Panc1 (cell line): ENCODE measurements at regions not wholly inside any gene's neighbourhood (a gene's known extent, or its start where the extent isn't known, plus 50 kb on each side); places are given as distances from the start of the nearest gene placed in this dataset.

Source experiments
- ATAC-seq: fragments of 200-7000 bp; cut with Tn5 transposase; 2 replicates; pipeline ENCODE4 v1.9.1; 2020; ENCODE audit warnings: mild to moderate bottlenecking, moderate library complexity
- BruUV-seq: library from RNA; stranded (reverse); fragments of 400-500 nt; replicated peaks from 2 replicates; lab custom pipeline; 2021; lab: Mats Ljungman, UMichigan
- CTCF ChIA-PET: fragments of 300-600 bp; sonication (Branson Sonifier 250); formaldehyde crosslinking; loops from one replicate; lab custom pipeline; 2022; ENCODE audit warnings: antibody characterized with exemption; lab: Charles Lee
- POLR2A ChIA-PET: fragments of 300-600 bp; sonication (Branson Sonifier 250); formaldehyde crosslinking; loops from one replicate; lab custom pipeline; 2022; ENCODE audit warnings: antibody characterized with exemption; lab: Charles Lee
- DNase-seq: peaks from one replicate; pipeline ENCODE4 v3.0.0-alpha.2; 2010; ENCODE audit warnings: low read depth, low spot score
- H3K27ac ChIP-seq: 2 replicates; pipeline ENCODE4 v1.5.1; 2011; ENCODE audit warnings: mild to moderate bottlenecking, low read length, inconsistent platforms
- H3K27me3 ChIP-seq: fragments of 200-500 bp; sonication (Bioruptor generic); 2 replicates; pipeline ENCODE4 v1.6.0; 2014; ENCODE audit warnings: low read length, inconsistent platforms; ENCODE audit not compliant: control insufficient read depth, insufficient read depth
- H3K36me3 ChIP-seq: fragments of 200-500 bp; sonication (Bioruptor generic); 2 replicates; pipeline ENCODE4 v1.5.1; 2014; ENCODE audit warnings: inconsistent platforms, mild to moderate bottlenecking, low read length, moderate library complexity; ENCODE audit not compliant: control insufficient read depth, insufficient read depth
- H3K4me1 ChIP-seq: 2 replicates; pipeline ENCODE4 v1.5.1; 2011; ENCODE audit warnings: inconsistent platforms, mild to moderate bottlenecking, low read length, moderate library complexity; ENCODE audit not compliant: control insufficient read depth, insufficient read depth
- H3K4me3 ChIP-seq, 2 experiments: 2 replicates each; pipeline ENCODE4 v1.5.1; 2011 to 2012; ENCODE audit warnings: low read depth in 2 of 2, low read length in 2 of 2, mild to moderate bottlenecking in 2 of 2, inconsistent platforms in 1 of 2, moderate library complexity in 1 of 2
- H3K9me3 ChIP-seq: fragments of 200-500 bp; sonication (Bioruptor generic); 2 replicates; pipeline ENCODE4 v1.5.1; 2014; ENCODE audit warnings: low read depth, mild to moderate bottlenecking, inconsistent platforms, low read length, moderate library complexity; ENCODE audit not compliant: control insufficient read depth, insufficient read depth
- CTCF ChIP-seq: fragments of 450-650 bp; IDR thresholded peaks from 2 replicates; pipeline ENCODE4 v1.5.1; 2017; ENCODE audit warnings: mild to moderate bottlenecking
- POLR2AphosphoS5 ChIP-seq: IDR thresholded peaks from 2 replicates; pipeline ENCODE4 v1.6.1; 2012; ENCODE audit warnings: mild to moderate bottlenecking, low read depth, low read length, moderate library complexity
- REST ChIP-seq, 2 experiments: IDR thresholded peaks; 2 replicates each; pipeline ENCODE4 v1.6.1; 2011 to 2012; ENCODE audit warnings: low read depth in 2 of 2, control low read depth in 1 of 2, low read length in 1 of 2, mild to moderate bottlenecking in 1 of 2, moderate library complexity in 1 of 2; ENCODE audit not compliant: insufficient read depth in 1 of 2
- SIN3A ChIP-seq: IDR thresholded peaks from 2 replicates; pipeline ENCODE4 v1.6.1; 2012; ENCODE audit warnings: low read depth, mild to moderate bottlenecking, low read length, moderate library complexity, borderline replicate concordance; ENCODE audit not compliant: insufficient read depth
- TCF7L2 ChIP-seq: IDR thresholded peaks from 2 replicates; pipeline ENCODE4 v1.6.1; 2011; ENCODE audit warnings: mild to moderate bottlenecking, low read depth, low read length, inconsistent platforms
- in situ Hi-C: cut with HindIII; loops from 2 replicates; pipeline ENCODE4 v1.10.0; 2016; ENCODE audit warnings: low sequenced_read_pairs, low pct_unique_long_range_greater_than_20kb
- intact Hi-C: fragments of 100-400 bp; cut with micrococcal nuclease; formaldehyde crosslinking; loops from one replicate; pipeline ENCODE4 v1.10.0; 2022; ENCODE audit not compliant: unreplicated experiment

GRCh38 chr9:88198341-88198807, 60.1 kb upstream of the SPATA31C2 start:
- ATAC-seq = peak; percentile 76
- peak; percentile 15 for DNase-seq
- intact Hi-C loops = loop anchor here (5.0 to 10.0 kb wide), 2 partner anchors 186 to 334 kb away; partner anchors contain the start of gene SPIN1

GRCh38 chr9:88197781-88198340, 59.6 kb upstream of the SPATA31C2 start:
- TF ChIP-seq SIN3A (no peak), TCF7L2 (peak; percentile 99), REST (IDR thresholded peaks at IDR 0.05; ENCODE audit: insufficient read depth in 1 of 2, low read depth in 2 of 2, low read length in 1 of 2) (no peak), CTCF (no peak), POLR2AphosphoS5 (0 out of 2 replicates have a peak, but pooled peaks have one; percentile 38)
- H3K27ac ChIP-seq = peak overlapping the region; percentile 97
- H3K4me1 ChIP-seq = peaks cover 21% of the 10 kb centered on the region
- peak overlapping the region; percentile 7 to 42; a peak in 2 of 4 replicates for H3K4me3 ChIP-seq
- ATAC-seq (peak; percentile 94), DNase-seq (peak; percentile 51)
- H3K9me3 ChIP-seq = no peaks in the 10 kb centered on the region
- H3K36me3 ChIP-seq = no peaks in the 10 kb centered on the region
- H3K27me3 ChIP-seq = no peaks in the 10 kb centered on the region
- in situ Hi-C loops = no loop called here
- intact Hi-C loops = loop anchor here (5.0 to 10.0 kb wide), 2 partner anchors 187 to 334 kb away; partner anchors contain the start of gene SPIN1
- ChIA-PET POLR2A (interaction anchor here (0.7 kb wide), 1 partner anchor 61 kb away, joined by 4 read pairs; no protein-coding TSS in a partner anchor), CTCF (interaction anchor here (1.1 kb wide), 1 partner anchor 75 kb away, joined by 3 read pairs; no protein-coding TSS in a partner anchor)
- BruUV-seq = no TSS peak

More at GRCh38 chr9:88198341-88198807, 60.1 kb upstream of the SPATA31C2 start:
- no TSS peak for BruUV-seq
- in situ Hi-C loops = no loop called here
- H3K36me3 ChIP-seq = no peaks in the 10 kb centered on the region
- TF ChIP-seq REST (IDR thresholded peaks at IDR 0.05; ENCODE audit: insufficient read depth in 1 of 2, low read depth in 2 of 2, low read length in 1 of 2) = no peak
- peak; percentile 45 for TF ChIP-seq TCF7L2
- H3K27me3 ChIP-seq = no peaks in the 10 kb centered on the region
- ChIA-PET CTCF (interaction anchor here (1.1 kb wide), 1 partner anchor 75 kb away, joined by 3 read pairs; no protein-coding TSS in a partner anchor), POLR2A (interaction anchor here (0.7 kb wide), 1 partner anchor 61 kb away, joined by 4 read pairs; no protein-coding TSS in a partner anchor)
- peak overlapping the region; percentile 7 to 42; a peak in 2 of 4 replicates for H3K4me3 ChIP-seq
- peak overlapping the region; percentile 97 for H3K27ac ChIP-seq
- no peaks in the 10 kb centered on the region for H3K9me3 ChIP-seq
- peaks cover 21% of the 10 kb centered on the region for H3K4me1 ChIP-seq
